ENCODE measurements at regions not wholly inside any gene's neighbourhood (a gene's known extent, or its start where the extent isn't known, plus 50 kb on each side); places are given as distances from the start of the nearest gene placed in this dataset.
"Not testable (repeated sequence)": the region's sequence is repeated elsewhere in the genome, so short reads cannot be mapped to it uniquely, and the experiment has no call there.

GRCh38 chr20:55934146-55934545 lies 71.2 kb downstream of the CBLN4 start:
- Histone ChIP-seq H4K20me1 (ENCODE audit: insufficient read depth, poor library complexity, severe bottlenecking) (no peaks in the 10 kb centered on the region), H3K36me3 (replicated peaks; ENCODE audit: insufficient read depth, low read depth) (no peaks in the 10 kb centered on the region), H3K4me3 (no peak overlapping the region), H2AFZ (no peak overlapping the region), H3K27ac (no peak overlapping the region), H3K4me1 (ENCODE audit: insufficient read depth) (no peaks in the 10 kb centered on the region), H3K27me3 (no peaks in the 10 kb centered on the region), H3K79me2 (no peaks in the 10 kb centered on the region), H3K9me3 (ENCODE audit: low read depth) (no peaks in the 10 kb centered on the region), H3K9me2 (replicated peaks; ENCODE audit: insufficient read depth) (no peaks in the 10 kb centered on the region), H3K4me2 (no peak overlapping the region)
- 60% methylated on average over 2 of the region's 2 CpGs for WGBS (ENCODE audit: low lambda C conversion rate, missing lambda C conversion rate)
- TF ChIP-seq CTCF (IDR thresholded peaks at IDR 0.05; ENCODE audit: poor library complexity) (no peak), EZH2 (IDR thresholded peaks at IDR 0.05; ENCODE audit: borderline replicate concordance) (no peak), EZH2phosphoT487 (IDR thresholded peaks at IDR 0.05; ENCODE audit: low read depth, severe bottlenecking, unreplicated experiment) (no peak)
- no peak for DNase-seq (ENCODE audit: low spot score)

GRCh38 chr20:55930876-55931275 lies 74.4 kb downstream of the CBLN4 start:
- 61% methylated on average over 2 of the region's 2 CpGs for WGBS (ENCODE audit: low lambda C conversion rate, missing lambda C conversion rate)

GRCh38 chr20:55928266-55928665 lies 77.1 kb downstream of the CBLN4 start:
- WGBS (ENCODE audit: low lambda C conversion rate, missing lambda C conversion rate): 54% methylated on average over 3 of the region's 3 CpGs
- no peaks in the 10 kb centered on the region for H3K9me2 ChIP-seq (replicated peaks; ENCODE audit: insufficient read depth)
- H3K79me2 ChIP-seq: no peaks in the 10 kb centered on the region
- H3K4me2 ChIP-seq: no peak overlapping the region
- H4K20me1 ChIP-seq (ENCODE audit: insufficient read depth, poor library complexity, severe bottlenecking): no peaks in the 10 kb centered on the region
- no peak for DNase-seq (ENCODE audit: low spot score)
- TF ChIP-seq EZH2phosphoT487 (IDR thresholded peaks at IDR 0.05; ENCODE audit: low read depth, severe bottlenecking, unreplicated experiment) (no peak), CTCF (IDR thresholded peaks at IDR 0.05; ENCODE audit: poor library complexity) (no peak), EZH2 (IDR thresholded peaks at IDR 0.05; ENCODE audit: borderline replicate concordance) (no peak)
- no peaks in the 10 kb centered on the region for H3K36me3 ChIP-seq (replicated peaks; ENCODE audit: insufficient read depth, low read depth)
- no peak overlapping the region for H3K27ac ChIP-seq
- no peaks in the 10 kb centered on the region for H3K4me1 ChIP-seq (ENCODE audit: insufficient read depth)
- H3K9me3 ChIP-seq (ENCODE audit: low read depth): no peaks in the 10 kb centered on the region
- H3K4me3 ChIP-seq: no peak overlapping the region
- no peak overlapping the region for H2AFZ ChIP-seq
- H3K27me3 ChIP-seq: no peaks in the 10 kb centered on the region

More at GRCh38 chr20:55930876-55931275, 74.4 kb downstream of the CBLN4 start:
- H3K4me1 ChIP-seq (ENCODE audit: insufficient read depth); H3K9me2 ChIP-seq (replicated peaks; ENCODE audit: insufficient read depth); H3K4me3 ChIP-seq; H3K36me3 ChIP-seq (replicated peaks; ENCODE audit: insufficient read depth, low read depth); H4K20me1 ChIP-seq (ENCODE audit: insufficient read depth, poor library complexity, severe bottlenecking); H3K9me3 ChIP-seq (ENCODE audit: low read depth); H3K27ac ChIP-seq; H3K79me2 ChIP-seq; H3K4me2 ChIP-seq; H3K27me3 ChIP-seq; H2AFZ ChIP-seq; DNase-seq (ENCODE audit: low spot score): not testable (repeated sequence)

GRCh38 chr20:55919956-55920355 lies 85.4 kb downstream of the CBLN4 start:
- TF ChIP-seq EZH2 (IDR thresholded peaks at IDR 0.05; ENCODE audit: borderline replicate concordance): no peak
- TF ChIP-seq EZH2phosphoT487 (IDR thresholded peaks at IDR 0.05; ENCODE audit: low read depth, severe bottlenecking, unreplicated experiment): no peak
- TF ChIP-seq CTCF (IDR thresholded peaks at IDR 0.05; ENCODE audit: poor library complexity): no peak
- no peaks in the 10 kb centered on the region for H3K79me2 ChIP-seq
- DNase-seq (ENCODE audit: low spot score): no peak
- H3K27ac ChIP-seq: no peak overlapping the region
- H2AFZ ChIP-seq: no peak overlapping the region
- no peak overlapping the region for H3K4me3 ChIP-seq
- no peaks in the 10 kb centered on the region for H4K20me1 ChIP-seq (ENCODE audit: insufficient read depth, poor library complexity, severe bottlenecking)
- no peaks in the 10 kb centered on the region for H3K9me2 ChIP-seq (replicated peaks; ENCODE audit: insufficient read depth)
- H3K36me3 ChIP-seq (replicated peaks; ENCODE audit: insufficient read depth, low read depth): no peaks in the 10 kb centered on the region
- no peaks in the 10 kb centered on the region for H3K9me3 ChIP-seq (ENCODE audit: low read depth)
- H3K4me1 ChIP-seq (ENCODE audit: insufficient read depth): no peaks in the 10 kb centered on the region
- no peak overlapping the region for H3K4me2 ChIP-seq
- H3K27me3 ChIP-seq: no peaks in the 10 kb centered on the region
